ENCODE measurements at regions not wholly inside any gene's neighbourhood (a gene's known extent, or its start where the extent isn't known, plus 50 kb on each side); places are given as distances from the start of the nearest gene placed in this dataset.

GRCh38 chr10:128957221-128957620 lies 509.8 kb upstream of the MGMT start:
- Histone ChIP-seq H3K27me3 (ENCODE audit: control insufficient read depth in 2 of 2, insufficient read depth in 2 of 2, low read length in 2 of 2) (peaks cover 0 to 28% of the 10 kb centered on the region in 2 experiments; a peak in 2 of 5 replicates), H3K36me3 (ENCODE audit: control insufficient read depth, insufficient read depth, low read length) (no peaks in the 10 kb centered on the region), H3K9ac (ENCODE audit: insufficient read depth in 1 of 2, low read depth in 2 of 2, low read length in 2 of 2) (no peak overlapping the region), H3K4me1 (replicated peaks in 1 of 2; ENCODE audit: control insufficient read depth in 2 of 2, insufficient read depth in 2 of 2, low read length in 2 of 2) (no peaks in the 10 kb centered on the region), H3K79me2 (ENCODE audit: control insufficient read depth, insufficient read depth, low read length) (no peaks in the 10 kb centered on the region), H3K27ac (ENCODE audit: extremely low read depth, low read depth, low read length) (no peak overlapping the region), H3K9me3 (replicated peaks; ENCODE audit: control insufficient read depth, insufficient read depth, low read depth, low read length) (no peaks in the 10 kb centered on the region), H4K20me1 (replicated peaks; ENCODE audit: control insufficient read depth, insufficient read depth, low read length) (no peaks in the 10 kb centered on the region), H3K9me1 (ENCODE audit: control insufficient read depth, insufficient read depth, low read length) (no peaks in the 10 kb centered on the region), H2AFZ (ENCODE audit: low read depth, low read length) (no peak overlapping the region), H3K4me2 (ENCODE audit: insufficient read depth, low read length) (no peak overlapping the region), H3K4me3 (no peak overlapping the region)
- DNase-seq (ENCODE audit: extremely low read depth in 1 of 4, low spot score in 3 of 4) (no peak), FAIRE-seq (no peak), ATAC-seq (no peak)
- ChIA-PET CTCF (ENCODE audit: low intra/inter-chr PET ratio) (no interaction called here), POLR2A (no interaction called here)
- intact Hi-C loops (cut with micrococcal nuclease): no loop called here
- WGBS (ENCODE audit: insufficient coverage, low coverage, missing lambda C conversion rate): 4% methylated on average over 3 of the region's 4 CpGs
- no peak for TF ChIP-seq HNRNPH1 (optimal IDR thresholded peaks at IDR 0.05; ENCODE audit: low read depth, low read length)
- TF ChIP-seq STAT6 (CRISPR knock-in tag; IDR thresholded peaks at IDR 0.05): no peak
- no peak for TF ChIP-seq TEAD2 (tag; IDR thresholded peaks at IDR 0.05)
- BruUV-seq (replicated peaks): no TSS peak
- in situ Hi-C loops (cut with MboI): no loop called here

Measured in K562 (cell line).